ENCODE measurements at regions not wholly inside any gene's neighbourhood (a gene's known extent, or its start where the extent isn't known, plus 50 kb on each side); places are given as distances from the start of the nearest gene placed in this dataset.

DNA sequence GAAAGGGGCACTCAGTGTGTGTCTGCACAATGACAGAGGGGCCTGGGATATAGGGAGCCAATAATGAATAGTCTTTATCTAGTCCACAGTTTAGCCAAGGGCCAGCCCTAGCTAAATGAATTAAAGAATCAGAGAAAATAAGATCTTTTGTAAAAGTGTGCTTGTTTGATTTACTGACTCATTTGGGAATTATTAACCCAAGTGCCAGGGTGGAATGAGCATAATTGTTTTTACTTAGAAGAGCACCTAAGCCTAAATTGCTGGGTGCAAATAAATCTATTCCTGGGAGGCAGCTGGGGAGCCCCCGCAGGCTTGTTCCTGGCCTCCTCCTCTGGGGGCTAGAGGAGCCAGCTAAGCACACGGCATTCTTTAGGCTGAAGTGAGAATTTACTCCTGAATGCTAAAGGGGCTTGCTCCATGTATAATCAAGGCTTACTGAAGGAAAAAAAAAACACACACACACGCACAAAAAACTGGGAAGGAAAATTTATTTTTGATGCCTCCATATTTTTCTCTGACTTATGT is 405.3 kb upstream of the SUCLG2 start:
- H3K9me3 Mint-ChIP-seq = peaks cover 0 to 3% (median 0%) of the 10 kb centered on the region in 7 donors
- Histone ChIP-seq H3K36me3 (replicated peaks in 1 of 2; ENCODE audit: control insufficient read depth in 1 of 2, insufficient read depth in 2 of 2, low read length in 2 of 2) (no peaks in the 10 kb centered on the region), H3K4me1 (ENCODE audit: control insufficient read depth in 1 of 2, insufficient read depth in 2 of 2, low read length in 2 of 2) (no peaks in the 10 kb centered on the region), H3K79me2 (ENCODE audit: insufficient read depth, low read length) (no peaks in the 10 kb centered on the region), H4K20me1 (ENCODE audit: insufficient read depth, low read length) (no peaks in the 10 kb centered on the region), H3K9ac (ENCODE audit: insufficient read depth, low read length, poor library complexity, severe bottlenecking) (no peak overlapping the region), H3K4me3 (replicated peaks in 1 of 3; ENCODE audit: low read depth in 2 of 3, low read length in 3 of 3) (no peak overlapping the region), H2AFZ (ENCODE audit: insufficient read depth, low read depth, low read length, poor library complexity, severe bottlenecking) (no peak overlapping the region), H3K9me3 (replicated peaks in 1 of 2; ENCODE audit: control insufficient read depth in 1 of 2, insufficient read depth in 1 of 2, low read length in 2 of 2) (no peaks in the 10 kb centered on the region), H3K27ac (ENCODE audit: low read depth in 1 of 2, low read length in 2 of 2) (no peak overlapping the region), H3K27me3 (ENCODE audit: control insufficient read depth in 2 of 2, insufficient read depth in 2 of 2, low read length in 2 of 2) (no peaks in the 10 kb centered on the region), H3K4me2 (replicated peaks; ENCODE audit: extremely low read depth, low read length, poor library complexity, severe bottlenecking) (no peak overlapping the region)
- peaks cover 0 to 1% (median 0%) of the 10 kb centered on the region in 3 donors for H3K27me3 Mint-ChIP-seq (ENCODE audit: low read depth in 3 of 3)
- H3K4me3 Mint-ChIP-seq = no peak overlapping the region
- H3K4me1 Mint-ChIP-seq = no peaks in the 10 kb centered on the region
- no peak overlapping the region for H3K27ac Mint-ChIP-seq
- no peaks in the 10 kb centered on the region for H3K36me3 Mint-ChIP-seq
- no peak for DNase-seq
- TF ChIP-seq, protein P1, sequence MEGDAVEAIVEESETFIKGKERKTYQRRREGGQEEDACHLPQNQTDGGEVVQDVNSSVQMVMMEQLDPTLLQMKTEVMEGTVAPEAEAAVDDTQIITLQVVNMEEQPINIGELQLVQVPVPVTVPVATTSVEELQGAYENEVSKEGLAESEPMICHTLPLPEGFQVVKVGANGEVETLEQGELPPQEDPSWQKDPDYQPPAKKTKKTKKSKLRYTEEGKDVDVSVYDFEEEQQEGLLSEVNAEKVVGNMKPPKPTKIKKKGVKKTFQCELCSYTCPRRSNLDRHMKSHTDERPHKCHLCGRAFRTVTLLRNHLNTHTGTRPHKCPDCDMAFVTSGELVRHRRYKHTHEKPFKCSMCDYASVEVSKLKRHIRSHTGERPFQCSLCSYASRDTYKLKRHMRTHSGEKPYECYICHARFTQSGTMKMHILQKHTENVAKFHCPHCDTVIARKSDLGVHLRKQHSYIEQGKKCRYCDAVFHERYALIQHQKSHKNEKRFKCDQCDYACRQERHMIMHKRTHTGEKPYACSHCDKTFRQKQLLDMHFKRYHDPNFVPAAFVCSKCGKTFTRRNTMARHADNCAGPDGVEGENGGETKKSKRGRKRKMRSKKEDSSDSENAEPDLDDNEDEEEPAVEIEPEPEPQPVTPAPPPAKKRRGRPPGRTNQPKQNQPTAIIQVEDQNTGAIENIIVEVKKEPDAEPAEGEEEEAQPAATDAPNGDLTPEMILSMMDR (IDR thresholded peaks at IDR 0.05) = no peak
- intact Hi-C loops (cut with micrococcal nuclease) = no loop called here
- no CpG with 5 or more reads among the region's 3 CpGs for WGBS (ENCODE audit: insufficient coverage)

DNA sequence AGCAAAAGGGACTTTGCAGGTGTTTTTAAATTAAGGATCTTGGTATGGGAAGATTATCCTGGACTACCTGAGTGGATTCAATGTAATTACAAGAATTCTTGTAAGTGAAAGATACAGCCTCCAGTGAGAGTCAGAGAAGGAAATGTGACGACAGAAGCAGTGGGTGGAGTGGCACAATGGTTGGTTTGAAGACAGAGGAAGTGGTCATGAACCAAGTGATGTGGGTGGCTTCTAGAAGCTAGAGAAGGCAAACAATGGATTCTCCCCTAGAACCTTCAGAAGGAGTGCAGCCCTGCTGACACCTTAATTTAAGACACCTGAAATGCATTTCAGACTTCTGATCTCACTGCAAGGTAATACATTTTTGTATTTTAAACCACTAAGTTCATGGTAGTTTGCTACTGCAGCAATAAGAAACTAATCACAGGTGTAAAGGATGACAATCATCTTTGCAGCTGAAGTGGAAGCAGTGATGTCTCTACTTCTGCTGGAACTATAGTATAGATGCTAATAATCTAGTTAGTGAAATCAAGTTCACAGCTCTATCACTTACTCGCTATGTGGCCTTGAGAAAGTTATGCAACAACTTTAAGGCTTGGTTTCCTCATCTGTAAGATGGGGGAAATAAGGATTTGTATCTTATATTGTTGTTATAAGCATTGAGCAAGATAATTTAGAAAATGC is 403.4 kb upstream of the SUCLG2 start:
- no peaks in the 10 kb centered on the region for H3K4me1 Mint-ChIP-seq
- no peak overlapping the region for H3K4me2 ChIP-seq (replicated peaks; ENCODE audit: extremely low read depth, low read length, poor library complexity, severe bottlenecking)
- no peaks in the 10 kb centered on the region for H3K27me3 ChIP-seq (ENCODE audit: control insufficient read depth in 2 of 2, insufficient read depth in 2 of 2, low read length in 2 of 2)
- H3K36me3 ChIP-seq (replicated peaks in 1 of 2; ENCODE audit: control insufficient read depth in 1 of 2, insufficient read depth in 2 of 2, low read length in 2 of 2) = no peaks in the 10 kb centered on the region
- H4K20me1 ChIP-seq (ENCODE audit: insufficient read depth, low read length) = no peaks in the 10 kb centered on the region
- DNase-seq = no peak
- intact Hi-C loops (cut with micrococcal nuclease) = no loop called here
- H3K9me3 ChIP-seq (replicated peaks in 1 of 2; ENCODE audit: control insufficient read depth in 1 of 2, insufficient read depth in 1 of 2, low read length in 2 of 2) = no peaks in the 10 kb centered on the region
- peaks cover 0 to 1% (median 0%) of the 10 kb centered on the region in 3 donors for H3K27me3 Mint-ChIP-seq (ENCODE audit: low read depth in 3 of 3)
- no peak overlapping the region for H3K27ac ChIP-seq (ENCODE audit: low read depth in 1 of 2, low read length in 2 of 2)
- TF ChIP-seq, protein P1 (IDR thresholded peaks at IDR 0.05) = no peak
- H3K4me1 ChIP-seq (ENCODE audit: control insufficient read depth in 1 of 2, insufficient read depth in 2 of 2, low read length in 2 of 2) = no peaks in the 10 kb centered on the region
- no peak overlapping the region for H3K4me3 ChIP-seq (replicated peaks in 1 of 3; ENCODE audit: low read depth in 2 of 3, low read length in 3 of 3)
- H3K9me3 Mint-ChIP-seq = peaks cover 0 to 3% (median 0%) of the 10 kb centered on the region in 7 donors
- no peak overlapping the region for H3K9ac ChIP-seq (ENCODE audit: insufficient read depth, low read length, poor library complexity, severe bottlenecking)
- H3K27ac Mint-ChIP-seq = no peak overlapping the region
- H3K79me2 ChIP-seq (ENCODE audit: insufficient read depth, low read length) = no peaks in the 10 kb centered on the region
- H3K4me3 Mint-ChIP-seq = no peak overlapping the region
- 0% methylated on average over 1 of the region's 2 CpGs for WGBS (ENCODE audit: insufficient coverage)
- H2AFZ ChIP-seq (ENCODE audit: insufficient read depth, low read depth, low read length, poor library complexity, severe bottlenecking) = no peak overlapping the region
- H3K36me3 Mint-ChIP-seq = no peaks in the 10 kb centered on the region
